ENCODE measurements at regions not wholly inside any gene's neighbourhood (a gene's known extent, or its start where the extent isn't known, plus 50 kb on each side); places are given as distances from the start of the nearest gene placed in this dataset.

- POLR2A ChIA-PET = no interaction called here
- no peak overlapping the region for H3K4me3 Mint-ChIP-seq
- no peaks in the 10 kb centered on the region for H3K36me3 Mint-ChIP-seq (ENCODE audit: low read depth)
- intact Hi-C loops (cut with DNase I, micrococcal nuclease) = no loop called here
- ATAC-seq (no peak), DNase-seq (no peak)
- H3K27me3 Mint-ChIP-seq = no peaks in the 10 kb centered on the region
- CTCF ChIA-PET = interaction anchor here (0.7 kb wide), 1 partner anchor 46 kb away, joined by 3 read pairs; no protein-coding TSS in a partner anchor
- peaks cover 7% of the 10 kb centered on the region for H3K9me3 Mint-ChIP-seq (ENCODE audit: low read depth)
- no peaks in the 10 kb centered on the region for H3K4me1 Mint-ChIP-seq
- no peak overlapping the region for H3K27ac Mint-ChIP-seq
Observed at GRCh38 chr11:110779108-110779507, 66.9 kb upstream of the ARHGAP20 start.

- ChIA-PET CTCF (no interaction called here), POLR2A (no interaction called here)
- DNase-seq (no peak), ATAC-seq (no peak)
- Mint-ChIP-seq H3K36me3 (ENCODE audit: low read depth) (no peaks in the 10 kb centered on the region), H3K4me1 (no peaks in the 10 kb centered on the region), H3K9me3 (ENCODE audit: low read depth) (peaks cover 7% of the 10 kb centered on the region), H3K27me3 (no peaks in the 10 kb centered on the region), H3K27ac (no peak overlapping the region), H3K4me3 (no peak overlapping the region)
- intact Hi-C loops (cut with DNase I, micrococcal nuclease) = no loop called here
Observed at GRCh38 chr11:110778343-110778742, 66.1 kb upstream of the ARHGAP20 start.

- Mint-ChIP-seq H3K9me3 (ENCODE audit: low read depth) (peaks cover 7% of the 10 kb centered on the region), H3K4me1 (no peaks in the 10 kb centered on the region), H3K4me3 (no peak overlapping the region), H3K36me3 (ENCODE audit: low read depth) (no peaks in the 10 kb centered on the region), H3K27ac (no peak overlapping the region), H3K27me3 (no peaks in the 10 kb centered on the region)
- intact Hi-C loops (cut with DNase I, micrococcal nuclease) = no loop called here
- ATAC-seq (no peak), DNase-seq (no peak)
- POLR2A ChIA-PET = no interaction called here
- CTCF ChIA-PET = no interaction called here
Observed at GRCh38 chr11:110777775-110778174, 65.5 kb upstream of the ARHGAP20 start.

GRCh38 chr11:110776081-110776480, 63.8 kb upstream of the ARHGAP20 start:
- CTCF ChIA-PET = no interaction called here
- ATAC-seq = no peak
- H3K27me3 Mint-ChIP-seq = no peaks in the 10 kb centered on the region

GRCh38 chr11:110774138-110775014, 62.1 kb upstream of the ARHGAP20 start:
- ChIA-PET CTCF (interaction anchor here (1.2 kb wide), 1 partner anchor 10 kb away, joined by 3 read pairs; no protein-coding TSS in a partner anchor), POLR2A (no interaction called here)
- Mint-ChIP-seq H3K9me3 (ENCODE audit: low read depth) (peaks cover 7% of the 10 kb centered on the region), H3K4me3 (no peak overlapping the region), H3K4me1 (peaks cover 3% of the 10 kb centered on the region), H3K27me3 (no peaks in the 10 kb centered on the region), H3K27ac (no peak overlapping the region), H3K36me3 (ENCODE audit: low read depth) (no peaks in the 10 kb centered on the region)
- no peak for DNase-seq
- intact Hi-C loops (cut with DNase I, micrococcal nuclease) = no loop called here
- ATAC-seq = no peak

More at GRCh38 chr11:110776081-110776480, 63.8 kb upstream of the ARHGAP20 start:
- Mint-ChIP-seq H3K9me3 (ENCODE audit: low read depth) (peaks cover 7% of the 10 kb centered on the region), H3K4me3 (no peak overlapping the region), H3K36me3 (ENCODE audit: low read depth) (no peaks in the 10 kb centered on the region), H3K4me1 (no peaks in the 10 kb centered on the region), H3K27ac (no peak overlapping the region)
- intact Hi-C loops (cut with DNase I, micrococcal nuclease) = no loop called here
- no peak for DNase-seq
- POLR2A ChIA-PET = no interaction called here

- H3K27ac Mint-ChIP-seq = no peak overlapping the region
- H3K27me3 Mint-ChIP-seq = no peaks in the 10 kb centered on the region
- CTCF ChIA-PET = no interaction called here
- DNase-seq (no peak), ATAC-seq (no peak)
- POLR2A ChIA-PET = no interaction called here
- peaks cover 5% of the 10 kb centered on the region for H3K4me1 Mint-ChIP-seq
- H3K36me3 Mint-ChIP-seq (ENCODE audit: low read depth) = no peaks in the 10 kb centered on the region
- intact Hi-C loops (cut with DNase I, micrococcal nuclease) = no loop called here
- peaks cover under 1% of the 10 kb centered on the region for H3K9me3 Mint-ChIP-seq (ENCODE audit: low read depth)
- no peak overlapping the region for H3K4me3 Mint-ChIP-seq
Observed at GRCh38 chr11:110773442-110773841, 61.2 kb upstream of the ARHGAP20 start.

- POLR2A ChIA-PET = no interaction called here
- peaks cover 5% of the 10 kb centered on the region for H3K4me1 Mint-ChIP-seq
- no peak overlapping the region for H3K27ac Mint-ChIP-seq
- H3K27me3 Mint-ChIP-seq = no peaks in the 10 kb centered on the region
- ATAC-seq = no peak
- H3K4me3 Mint-ChIP-seq = no peak overlapping the region
- no peaks in the 10 kb centered on the region for H3K36me3 Mint-ChIP-seq (ENCODE audit: low read depth)
- CTCF ChIA-PET = no interaction called here
- H3K9me3 Mint-ChIP-seq (ENCODE audit: low read depth) = no peaks in the 10 kb centered on the region
- intact Hi-C loops (cut with DNase I, micrococcal nuclease) = no loop called here
- no peak for DNase-seq
Observed at GRCh38 chr11:110772863-110773262, 60.6 kb upstream of the ARHGAP20 start.

GRCh38 chr11:110766316-110766715, 54.1 kb upstream of the ARHGAP20 start:
- intact Hi-C loops (cut with DNase I, micrococcal nuclease) = no loop called here
- ChIA-PET CTCF (interaction anchor here (0.9 kb wide), 1 partner anchor 15 kb away, joined by 3 read pairs; no protein-coding TSS in a partner anchor), POLR2A (no interaction called here)
- Mint-ChIP-seq H3K9me3 (ENCODE audit: low read depth) (no peaks in the 10 kb centered on the region), H3K27me3 (peaks cover 7% of the 10 kb centered on the region), H3K27ac (no peak overlapping the region), H3K4me3 (no peak overlapping the region), H3K4me1 (peaks cover 5% of the 10 kb centered on the region), H3K36me3 (ENCODE audit: low read depth) (no peaks in the 10 kb centered on the region)
- no peak for ATAC-seq
- no peak for DNase-seq

- Mint-ChIP-seq H3K27me3 (peaks cover 13% of the 10 kb centered on the region), H3K9me3 (ENCODE audit: low read depth) (no peaks in the 10 kb centered on the region), H3K4me3 (no peak overlapping the region), H3K4me1 (peaks cover 3% of the 10 kb centered on the region), H3K27ac (no peak overlapping the region), H3K36me3 (ENCODE audit: low read depth) (no peaks in the 10 kb centered on the region)
- ATAC-seq (no peak), DNase-seq (no peak)
- ChIA-PET CTCF (interaction anchor here (1.0 kb wide), 1 partner anchor 10 kb away, joined by 3 read pairs; no protein-coding TSS in a partner anchor), POLR2A (no interaction called here)
- intact Hi-C loops (cut with DNase I, micrococcal nuclease) = no loop called here
Observed at GRCh38 chr11:110764485-110764884, 52.2 kb upstream of the ARHGAP20 start.

- peaks cover 16% of the 10 kb centered on the region for H3K27me3 Mint-ChIP-seq
- intact Hi-C loops (cut with DNase I, micrococcal nuclease) = no loop called here
- H3K36me3 Mint-ChIP-seq (ENCODE audit: low read depth) = no peaks in the 10 kb centered on the region
- no peaks in the 10 kb centered on the region for H3K9me3 Mint-ChIP-seq (ENCODE audit: low read depth)
- POLR2A ChIA-PET = no interaction called here
- H3K27ac Mint-ChIP-seq = no peak overlapping the region
- CTCF ChIA-PET = no interaction called here
- H3K4me1 Mint-ChIP-seq = no peaks in the 10 kb centered on the region
- ATAC-seq = no peak
- DNase-seq = no peak
- H3K4me3 Mint-ChIP-seq = no peak overlapping the region
Observed at GRCh38 chr11:110763249-110764011, 51.2 kb upstream of the ARHGAP20 start.

- Mint-ChIP-seq H3K36me3 (ENCODE audit: low read depth) (no peaks in the 10 kb centered on the region), H3K4me3 (no peak overlapping the region), H3K27me3 (peaks cover 18% of the 10 kb centered on the region), H3K4me1 (no peaks in the 10 kb centered on the region), H3K27ac (no peak overlapping the region), H3K9me3 (ENCODE audit: low read depth) (no peaks in the 10 kb centered on the region)
- DNase-seq (no peak), ATAC-seq (no peak)
- CTCF ChIA-PET = no interaction called here
- intact Hi-C loops (cut with DNase I, micrococcal nuclease) = no loop called here
- POLR2A ChIA-PET = no interaction called here
Observed at GRCh38 chr11:110762590-110762989, 50.4 kb upstream of the ARHGAP20 start.

All from activated CD4-positive, alpha-beta T cell treated with anti-CD3 and anti-CD28 coated beads for 36 hours (primary cell).